ENCODE measurements at regions not wholly inside any gene's neighbourhood (a gene's known extent, or its start where the extent isn't known, plus 50 kb on each side); places are given as distances from the start of the nearest gene placed in this dataset.

- H3K4me3 ChIP-seq, result no peak overlapping the region
- no peak for DNase-seq (ENCODE audit: low spot score in 2 of 2)
- H3K4me1 ChIP-seq, result no peaks in the 10 kb centered on the region
- no peaks in the 10 kb centered on the region for H3K9me3 ChIP-seq
- H3K36me3 ChIP-seq, result no peaks in the 10 kb centered on the region
- no peak for TF ChIP-seq POLR2AphosphoS5 (IDR thresholded peaks at IDR 0.05)
- no peak for TF ChIP-seq CTCF (IDR thresholded peaks at IDR 0.05)
- TF ChIP-seq POLR2A (IDR thresholded peaks at IDR 0.05), result no peak
- no peak for TF ChIP-seq EP300 (IDR thresholded peaks at IDR 0.05)
- no peak overlapping the region for H3K27ac ChIP-seq
- no peaks in the 10 kb centered on the region for H3K27me3 ChIP-seq
These were observed 1307.2 kb downstream of the CDH8 start for GRCh38 chr16:60729051-60729450.

- WGBS, result 60% methylated on average over 5 of the region's 5 CpGs
- Histone ChIP-seq H3K4me3 (no peak overlapping the region), H3K9me3 (no peaks in the 10 kb centered on the region), H3K27me3 (no peaks in the 10 kb centered on the region), H3K27ac (no peak overlapping the region), H3K4me1 (no peaks in the 10 kb centered on the region), H3K36me3 (no peaks in the 10 kb centered on the region)
- no peak for DNase-seq (ENCODE audit: low spot score in 2 of 2)
- TF ChIP-seq EP300 (IDR thresholded peaks at IDR 0.05), result no peak
- TF ChIP-seq CTCF (IDR thresholded peaks at IDR 0.05), result no peak
- TF ChIP-seq POLR2AphosphoS5 (IDR thresholded peaks at IDR 0.05), result no peak
- no peak for TF ChIP-seq POLR2A (IDR thresholded peaks at IDR 0.05)
These were observed 1308.4 kb downstream of the CDH8 start for GRCh38 chr16:60727851-60728250.

- no peak for TF ChIP-seq CTCF (IDR thresholded peaks at IDR 0.05)
- no peak for TF ChIP-seq POLR2AphosphoS5 (IDR thresholded peaks at IDR 0.05)
- TF ChIP-seq POLR2A (IDR thresholded peaks at IDR 0.05), result no peak
- TF ChIP-seq EP300 (IDR thresholded peaks at IDR 0.05), result no peak
- 83% methylated on average over 2 of the region's 2 CpGs for WGBS
These were observed 1316.2 kb downstream of the CDH8 start for GRCh38 chr16:60720060-60720459.

GRCh38 chr16:60717808-60718207 lies 1318.4 kb downstream of the CDH8 start:
- Histone ChIP-seq H3K9me3 (peaks cover 5% of the 10 kb centered on the region), H3K4me3 (no peak overlapping the region), H3K27me3 (no peaks in the 10 kb centered on the region), H3K36me3 (no peaks in the 10 kb centered on the region), H3K27ac (no peak overlapping the region), H3K4me1 (no peaks in the 10 kb centered on the region)
- 63% methylated on average over 2 of the region's 2 CpGs for WGBS
- no peak for TF ChIP-seq CTCF (IDR thresholded peaks at IDR 0.05)
- TF ChIP-seq EP300 (IDR thresholded peaks at IDR 0.05), result no peak
- TF ChIP-seq POLR2A (IDR thresholded peaks at IDR 0.05), result no peak
- no peak for TF ChIP-seq POLR2AphosphoS5 (IDR thresholded peaks at IDR 0.05)
- no peak for DNase-seq (ENCODE audit: low spot score in 2 of 2)

More at GRCh38 chr16:60720060-60720459, 1316.2 kb downstream of the CDH8 start:
- Histone ChIP-seq H3K4me1 (no peaks in the 10 kb centered on the region), H3K4me3 (no peak overlapping the region), H3K27me3 (no peaks in the 10 kb centered on the region), H3K36me3 (no peaks in the 10 kb centered on the region), H3K9me3 (peaks cover 5% of the 10 kb centered on the region), H3K27ac (no peak overlapping the region)
- no peak for DNase-seq (ENCODE audit: low spot score in 2 of 2)

GRCh38 chr16:60712144-60712543 lies 1324.1 kb downstream of the CDH8 start:
- no peaks in the 10 kb centered on the region for H3K9me3 ChIP-seq
- no peaks in the 10 kb centered on the region for H3K27me3 ChIP-seq
- H3K4me1 ChIP-seq, result no peaks in the 10 kb centered on the region
- no peak for DNase-seq (ENCODE audit: low spot score in 2 of 2)
- no peak overlapping the region for H3K4me3 ChIP-seq
- 26% methylated on average over 3 of the region's 3 CpGs for WGBS
- no peaks in the 10 kb centered on the region for H3K36me3 ChIP-seq
- TF ChIP-seq POLR2AphosphoS5 (IDR thresholded peaks at IDR 0.05) (no peak), POLR2A (IDR thresholded peaks at IDR 0.05) (no peak), CTCF (IDR thresholded peaks at IDR 0.05) (no peak), EP300 (IDR thresholded peaks at IDR 0.05) (no peak)
- H3K27ac ChIP-seq, result no peak overlapping the region
